ENCODE measurements at regions not wholly inside any gene's neighbourhood (a gene's known extent, or its start where the extent isn't known, plus 50 kb on each side); places are given as distances from the start of the nearest gene placed in this dataset.

GRCh38 chr20:7302250-7302649 lies 534.8 kb downstream of the BMP2 start:
- no peak for TF ChIP-seq SIN3A (IDR thresholded peaks at IDR 0.05; ENCODE audit: borderline replicate concordance, insufficient read depth, low read depth, low read length)
- TF ChIP-seq CTCF (IDR thresholded peaks at IDR 0.05), result no peak

All from Panc1 (cell line).